PFSK-1 (cell line): ENCODE measurements at regions not wholly inside any gene's neighbourhood (a gene's known extent, or its start where the extent isn't known, plus 50 kb on each side); places are given as distances from the start of the nearest gene placed in this dataset.

Experiments
- FOXP2 ChIP-seq: optimal IDR thresholded peaks from 2 replicates; pipeline ENCODE3; 2011; ENCODE audit warnings: borderline replicate concordance, control low read depth, inconsistent platforms; ENCODE audit not compliant: insufficient read depth; ENCODE audit errors: extremely low read length, extremely low read depth
- POLR2AphosphoS5 ChIP-seq: IDR thresholded peaks from 2 replicates; pipeline ENCODE4 v1.6.1; 2012; ENCODE audit warnings: low read depth, mild to moderate bottlenecking, control low read depth, low read length, moderate library complexity
- REST ChIP-seq, 2 experiments: IDR thresholded peaks; 2 replicates each; pipeline versions ENCODE4 v1.6.1 to v1.8.0; 2011 to 2012; ENCODE audit warnings: low read depth in 2 of 2, low read length in 2 of 2, control low read depth in 1 of 2, inconsistent platforms in 1 of 2, mild to moderate bottlenecking in 1 of 2, moderate library complexity in 1 of 2; ENCODE audit not compliant: insufficient read depth in 1 of 2
- SIN3A ChIP-seq: IDR thresholded peaks from 2 replicates; pipeline ENCODE4 v1.6.1; 2012; ENCODE audit warnings: mild to moderate bottlenecking, low read length, moderate library complexity, borderline replicate concordance; ENCODE audit not compliant: insufficient read depth
- TAF1 ChIP-seq: IDR thresholded peaks from 2 replicates; pipeline ENCODE4 v1.6.1; 2012; ENCODE audit warnings: low read length, control low read depth, borderline replicate concordance; ENCODE audit not compliant: insufficient read depth

- TF ChIP-seq POLR2AphosphoS5 (no peak), TAF1 (no peak), SIN3A (no peak), REST (IDR thresholded peaks at IDR 0.05; ENCODE audit: insufficient read depth in 1 of 2, low read depth in 2 of 2, low read length in 2 of 2) (no peak), FOXP2 (no peak)
These were observed 242.0 kb downstream of the PTTG2 start for GRCh38 chr4:38202242-38202641.
